ENCODE measurements at regions not wholly inside any gene's neighbourhood (a gene's known extent, or its start where the extent isn't known, plus 50 kb on each side); places are given as distances from the start of the nearest gene placed in this dataset.

- TF ChIP-seq SPI1 (IDR thresholded peaks at IDR 0.05; ENCODE audit: borderline replicate concordance, low read depth) = no peak
- no peak for TF ChIP-seq CTCF (IDR thresholded peaks at IDR 0.05; ENCODE audit: insufficient read depth, low read length)
- no peak for TF ChIP-seq REST (IDR thresholded peaks at IDR 0.05; ENCODE audit: insufficient replicate concordance, low read depth)
- TF ChIP-seq POLR2AphosphoS5 (IDR thresholded peaks at IDR 0.05; ENCODE audit: low read depth) = no peak
These were observed 96.4 kb upstream of the SOX9 start for GRCh38 chr17:72024457-72024856.

All from HL-60 (cell line).